H9 (cell line): ENCODE measurements at regions not wholly inside any gene's neighbourhood (a gene's known extent, or its start where the extent isn't known, plus 50 kb on each side); places are given as distances from the start of the nearest gene placed in this dataset.

ENCODE experiments used
- DNase-seq: peaks from one replicate; pipeline ENCODE4 v3.0.0-alpha.2; 2017
- H2AFZ ChIP-seq: one replicate; pipeline ENCODE4 v1.6.1; 2013; ENCODE audit warnings: mild to moderate bottlenecking, low read length, control low read depth, moderate library complexity
- H2AK5ac ChIP-seq: 2 replicates; pipeline ENCODE4 v1.6.1; 2013; ENCODE audit warnings: low read length, control low read depth, mixed read lengths; ENCODE audit not compliant: insufficient read length
- H2BK120ac ChIP-seq: one replicate; pipeline ENCODE4 v1.6.1; 2013; ENCODE audit warnings: low read depth, mild to moderate bottlenecking, low read length, control low read depth, inconsistent platforms; ENCODE audit not compliant: poor library complexity, severe bottlenecking
- H2BK12ac ChIP-seq: 2 replicates; pipeline ENCODE4 v1.6.1; 2013; ENCODE audit warnings: low read length, control low read depth, mixed read lengths, low read depth; ENCODE audit not compliant: insufficient read length
- H2BK15ac ChIP-seq: 2 replicates; pipeline ENCODE4 v1.6.1; 2013; ENCODE audit warnings: low read depth, low read length, control low read depth
- H2BK20ac ChIP-seq: one replicate; pipeline ENCODE4 v1.6.1; 2013; ENCODE audit warnings: low read depth, mild to moderate bottlenecking, low read length, control low read depth, inconsistent platforms; ENCODE audit not compliant: poor library complexity, severe bottlenecking
- H2BK5ac ChIP-seq: 2 replicates; pipeline ENCODE4 v1.6.1; 2013; ENCODE audit warnings: low read length, control low read depth, mixed read lengths; ENCODE audit not compliant: insufficient read length
- H3K14ac ChIP-seq: 2 replicates; pipeline ENCODE4 v1.6.1; 2013; ENCODE audit warnings: low read length, control low read depth; ENCODE audit not compliant: insufficient read depth
- H3K18ac ChIP-seq: 2 replicates; pipeline ENCODE4 v1.6.1; 2013; ENCODE audit warnings: low read depth, mild to moderate bottlenecking, mixed read lengths, low read length, control low read depth; ENCODE audit not compliant: insufficient read length
- H3K23ac ChIP-seq: 2 replicates; pipeline ENCODE4 v1.6.1; 2013; ENCODE audit warnings: low read length, control low read depth, mixed read lengths, low read depth; ENCODE audit not compliant: insufficient read length
- H3K23me2 ChIP-seq: 2 replicates; pipeline ENCODE4 v1.6.1; 2013; ENCODE audit warnings: low read depth, mild to moderate bottlenecking, mixed read lengths, low read length, control low read depth; ENCODE audit not compliant: insufficient read length, poor library complexity, severe bottlenecking
- H3K27ac ChIP-seq: 2 replicates; pipeline ENCODE4 v1.5.1; 2013; ENCODE audit warnings: low read length, control low read depth, mixed read lengths, low read depth; ENCODE audit not compliant: insufficient read length
- H3K27me3 ChIP-seq: 2 replicates; pipeline ENCODE4 v1.6.1; 2013; ENCODE audit warnings: low read length, control low read depth, inconsistent platforms; ENCODE audit not compliant: insufficient read depth
- H3K4ac ChIP-seq: 2 replicates; pipeline ENCODE4 v1.6.1; 2013; ENCODE audit warnings: low read depth, mild to moderate bottlenecking, control low read depth, inconsistent platforms, low read length, moderate library complexity
- H3K4me1 ChIP-seq: 2 replicates; pipeline ENCODE4 v1.6.1; 2013; ENCODE audit warnings: low read length, control low read depth, inconsistent platforms; ENCODE audit not compliant: insufficient read depth
- H3K4me2 ChIP-seq: 2 replicates; pipeline ENCODE4 v1.6.1; 2013; ENCODE audit warnings: low read length, control low read depth, mixed read lengths; ENCODE audit not compliant: insufficient read length, insufficient read depth
- H3K56ac ChIP-seq: 2 replicates; pipeline ENCODE4 v1.6.1; 2013; ENCODE audit warnings: low read depth, mild to moderate bottlenecking, mixed read lengths, low read length, control low read depth; ENCODE audit not compliant: insufficient read length
- H3K79me1 ChIP-seq: 2 replicates; pipeline ENCODE4 v1.6.1; 2013; ENCODE audit warnings: low read depth, mild to moderate bottlenecking, moderate library complexity, low read length, control low read depth, inconsistent platforms; ENCODE audit not compliant: insufficient read depth, poor library complexity, severe bottlenecking
- H3K79me2 ChIP-seq: 2 replicates; pipeline ENCODE4 v1.6.1; 2013; ENCODE audit warnings: low read length, control low read depth, inconsistent platforms; ENCODE audit not compliant: insufficient read depth
- H3K9ac ChIP-seq: 2 replicates; pipeline ENCODE4 v1.6.1; 2013; ENCODE audit warnings: low read length, control low read depth, mixed read lengths; ENCODE audit not compliant: insufficient read length; ENCODE audit errors: extremely low read depth
- H3K9me3 ChIP-seq: one replicate; pipeline ENCODE4 v1.6.1; 2013; ENCODE audit warnings: low read depth, low read length, inconsistent platforms; ENCODE audit not compliant: control insufficient read depth
- H3T11ph ChIP-seq: one replicate; pipeline ENCODE4 v1.6.1; 2013; ENCODE audit warnings: mild to moderate bottlenecking, low read length, control low read depth, inconsistent platforms
- H4K20me1 ChIP-seq: one replicate; pipeline ENCODE4 v1.6.1; 2013; ENCODE audit not compliant: control insufficient read depth, insufficient read length, insufficient read depth
- H4K5ac ChIP-seq: 2 replicates; pipeline ENCODE4 v1.6.1; 2013; ENCODE audit warnings: low read depth, mild to moderate bottlenecking, mixed read lengths, low read length, control low read depth; ENCODE audit not compliant: insufficient read length
- H4K8ac ChIP-seq: replicated peaks from 2 replicates; pipeline ENCODE4 v1.6.1; 2013; ENCODE audit warnings: low read length, control low read depth, mixed read lengths, low read depth; ENCODE audit not compliant: insufficient read length
- H4K91ac ChIP-seq: 2 replicates; pipeline ENCODE4 v1.6.1; 2013; ENCODE audit warnings: low read depth, mild to moderate bottlenecking, moderate library complexity, mixed read lengths, low read length, control low read depth; ENCODE audit not compliant: insufficient read length
- H3K27ac Mint-ChIP-seq, 3 experiments: 2 replicates in 2 of 3; 3 replicates in 1 of 3; pipeline ENCODE4 v1.8.0; 2020 to 2021; ENCODE audit warnings: mixed read lengths in 3 of 3, mild to moderate bottlenecking in 1 of 3, moderate library complexity in 1 of 3
- H3K27me3 Mint-ChIP-seq: 2 replicates; pipeline ENCODE4 v1.8.0; 2021; ENCODE audit warnings: low read depth, mild to moderate bottlenecking, moderate library complexity, mixed read lengths
- H3K36me3 Mint-ChIP-seq, 3 experiments: 2 replicates in 2 of 3; 3 replicates in 1 of 3; pipeline ENCODE4 v1.8.0; 2020 to 2021; ENCODE audit warnings: low read depth in 3 of 3, mixed read lengths in 3 of 3; ENCODE audit not compliant: insufficient read depth in 1 of 3
- H3K4me1 Mint-ChIP-seq, 2 experiments: 2 replicates each; pipeline ENCODE4 v1.8.0; 2020; ENCODE audit warnings: mixed read lengths in 2 of 2
- H3K4me3 Mint-ChIP-seq, 2 experiments: 2 replicates in 1 of 2; 3 replicates in 1 of 2; pipeline ENCODE4 v1.8.0; 2020 to 2021; ENCODE audit warnings: mild to moderate bottlenecking in 2 of 2, mixed read lengths in 2 of 2, moderate library complexity in 1 of 2
- H3K9me3 Mint-ChIP-seq, 2 experiments: 2 replicates in 1 of 2; 3 replicates in 1 of 2; pipeline ENCODE4 v1.8.0; 2020; ENCODE audit warnings: mild to moderate bottlenecking in 2 of 2, mixed read lengths in 2 of 2, moderate library complexity in 1 of 2
- TF ChIP-seq, protein P1 (sequence below): fragments of 200-600 bp; sonication (generic); conservative IDR thresholded peaks from 3 replicates; pipeline ENCODE4 v1.8.0; 2021; ENCODE audit warnings: antibody characterized with exemption, mild to moderate bottlenecking

GRCh38 chrX:25573631-25574030 lies 557.9 kb upstream of the ARX start:
- Mint-ChIP-seq H3K27ac (no peak overlapping the region), H3K36me3 (no peaks in the 10 kb centered on the region; a peak in 2 of 7 replicates), H3K4me3 (no peak overlapping the region), H3K9me3 (peaks cover 54 to 62% of the 10 kb centered on the region in 2 experiments), H3K27me3 (no peaks in the 10 kb centered on the region; the same call in 1 of the 2 replicates), H3K4me1 (no peaks in the 10 kb centered on the region)
- no peak overlapping the region for H3K14ac ChIP-seq
- no peak overlapping the region for H4K5ac ChIP-seq
- no peak overlapping the region for H4K8ac ChIP-seq
- H3K4ac ChIP-seq, result no peak overlapping the region
- H2BK5ac ChIP-seq, result no peak overlapping the region
- H3K79me2 ChIP-seq, result no peaks in the 10 kb centered on the region
- H3K9me3 ChIP-seq, result peaks cover 6% of the 10 kb centered on the region
- no peaks in the 10 kb centered on the region for H3K23me2 ChIP-seq
- H4K91ac ChIP-seq, result no peak overlapping the region
- no peak overlapping the region for H3K56ac ChIP-seq
- TF ChIP-seq, protein P1, sequence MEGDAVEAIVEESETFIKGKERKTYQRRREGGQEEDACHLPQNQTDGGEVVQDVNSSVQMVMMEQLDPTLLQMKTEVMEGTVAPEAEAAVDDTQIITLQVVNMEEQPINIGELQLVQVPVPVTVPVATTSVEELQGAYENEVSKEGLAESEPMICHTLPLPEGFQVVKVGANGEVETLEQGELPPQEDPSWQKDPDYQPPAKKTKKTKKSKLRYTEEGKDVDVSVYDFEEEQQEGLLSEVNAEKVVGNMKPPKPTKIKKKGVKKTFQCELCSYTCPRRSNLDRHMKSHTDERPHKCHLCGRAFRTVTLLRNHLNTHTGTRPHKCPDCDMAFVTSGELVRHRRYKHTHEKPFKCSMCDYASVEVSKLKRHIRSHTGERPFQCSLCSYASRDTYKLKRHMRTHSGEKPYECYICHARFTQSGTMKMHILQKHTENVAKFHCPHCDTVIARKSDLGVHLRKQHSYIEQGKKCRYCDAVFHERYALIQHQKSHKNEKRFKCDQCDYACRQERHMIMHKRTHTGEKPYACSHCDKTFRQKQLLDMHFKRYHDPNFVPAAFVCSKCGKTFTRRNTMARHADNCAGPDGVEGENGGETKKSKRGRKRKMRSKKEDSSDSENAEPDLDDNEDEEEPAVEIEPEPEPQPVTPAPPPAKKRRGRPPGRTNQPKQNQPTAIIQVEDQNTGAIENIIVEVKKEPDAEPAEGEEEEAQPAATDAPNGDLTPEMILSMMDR, result no peak
- H3T11ph ChIP-seq, result no peak overlapping the region
- H4K20me1 ChIP-seq, result no peaks in the 10 kb centered on the region
- no peak overlapping the region for H3K27ac ChIP-seq
- no peak overlapping the region for H2AK5ac ChIP-seq
- no peaks in the 10 kb centered on the region for H3K27me3 ChIP-seq
- no peak overlapping the region for H2BK20ac ChIP-seq
- H3K23ac ChIP-seq, result no peak overlapping the region
- no peak overlapping the region for H2BK120ac ChIP-seq
- H2BK15ac ChIP-seq, result no peak overlapping the region
- H2BK12ac ChIP-seq, result no peak overlapping the region
- H3K18ac ChIP-seq, result no peak overlapping the region
- no peaks in the 10 kb centered on the region for H3K79me1 ChIP-seq
- no peak for DNase-seq
- no peak overlapping the region for H3K4me2 ChIP-seq
- no peaks in the 10 kb centered on the region for H3K4me1 ChIP-seq
- H2AFZ ChIP-seq, result no peak overlapping the region
- H3K9ac ChIP-seq, result no peak overlapping the region
